Eye (tissue), 1 donor: ENCODE measurements at regions not wholly inside any gene's neighbourhood (a gene's known extent, or its start where the extent isn't known, plus 50 kb on each side); places are given as distances from the start of the nearest gene placed in this dataset.

Experiments
- DNase-seq: peaks from one replicate; pipeline ENCODE4 v3.0.0-alpha.2; 2015

DNA sequence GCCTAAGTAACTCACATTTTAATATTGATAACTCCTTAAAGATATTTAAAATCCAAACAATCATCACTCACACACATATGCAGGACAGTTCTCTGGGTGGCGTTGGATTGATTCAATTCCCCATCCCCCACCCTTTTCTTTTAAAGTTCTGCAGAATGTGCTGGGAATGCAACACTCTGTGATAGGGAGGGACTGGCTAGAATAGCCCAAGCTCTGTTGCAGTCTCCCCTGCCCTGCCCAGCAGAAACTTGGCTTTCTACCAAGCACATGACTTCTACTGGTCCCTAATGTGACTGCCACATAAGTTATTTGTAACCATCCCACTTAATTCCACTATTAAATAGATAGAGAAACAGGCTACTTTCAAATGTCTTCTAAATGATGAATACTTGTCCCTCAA, 55.2 kb downstream of the TWIST1 start:
- no peak for DNase-seq

- no peak for DNase-seq
These were observed 56.1 kb downstream of the TWIST1 start for GRCh38 chr7:19061331-19061730.

DNA sequence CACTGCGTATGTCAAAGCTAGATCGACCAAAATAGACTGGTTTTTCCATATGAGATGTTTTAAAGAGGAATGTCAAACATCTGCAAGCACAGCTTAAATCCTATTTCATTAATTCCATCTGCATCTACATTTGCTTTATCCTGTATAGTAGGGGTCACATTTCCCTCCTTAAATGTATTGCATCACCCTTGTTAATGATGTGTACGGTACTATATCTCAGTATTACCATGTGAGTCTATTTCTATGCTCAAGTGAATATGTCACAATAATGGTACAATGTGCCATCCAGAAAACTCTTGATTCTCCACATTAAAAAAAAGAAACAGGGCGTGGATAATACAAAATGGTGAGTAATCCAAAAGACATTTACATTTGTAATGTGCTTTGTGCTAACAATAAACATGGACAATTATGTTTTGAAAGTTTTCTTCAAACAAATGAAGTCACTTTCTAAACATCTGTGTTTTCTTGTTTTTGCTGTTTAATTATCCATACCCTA, 56.6 kb downstream of the TWIST1 start:
- DNase-seq: peak; percentile 29

DNA sequence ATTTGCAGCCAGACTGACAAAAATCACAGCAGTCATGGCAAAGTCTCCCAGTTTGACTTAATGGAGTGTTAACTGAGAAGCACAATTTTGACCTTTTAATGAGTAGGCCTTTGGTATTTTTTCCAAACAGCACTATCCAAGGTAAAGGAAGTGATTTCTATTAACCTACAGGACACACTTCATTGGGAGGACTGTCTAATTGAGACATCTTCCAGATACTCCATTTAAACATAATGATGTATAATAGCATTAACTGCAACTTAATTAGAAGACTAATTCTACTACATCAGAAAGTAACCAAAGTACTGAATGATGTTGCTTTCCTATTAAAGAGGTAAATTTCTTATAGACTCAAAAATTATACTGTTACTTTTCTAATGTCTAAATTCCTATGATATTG, 61.1 kb downstream of the TWIST1 start:
- no peak for DNase-seq
